HG03064 (cell line): ENCODE measurements at regions not wholly inside any gene's neighbourhood (a gene's known extent, or its start where the extent isn't known, plus 50 kb on each side); places are given as distances from the start of the nearest gene placed in this dataset.

Source experiments
- ATAC-seq: cut with Tn5 transposase; IDR thresholded peaks from one replicate; pipeline ENCODE4 v1.9.1; 2021; ENCODE audit warnings: low read depth; ENCODE audit not compliant: unreplicated experiment

DNA sequence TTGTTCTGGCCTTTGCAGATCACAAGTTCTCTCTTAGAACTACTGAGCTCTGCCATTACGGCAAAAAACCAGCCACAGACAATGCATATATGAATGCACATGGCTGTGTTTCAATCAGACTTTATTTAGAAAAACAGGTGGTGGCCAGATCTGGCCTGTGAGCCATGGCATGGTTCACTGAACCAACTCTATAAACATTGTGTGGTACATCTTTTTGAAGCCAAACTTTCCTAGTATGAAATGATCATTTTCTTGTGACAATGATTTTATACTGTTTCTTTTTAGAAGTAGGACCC lies 65.9 kb upstream of the AMZ2 start:
- peak; percentile 59 for ATAC-seq

- no peak for ATAC-seq
Observed at GRCh38 chr17:68182940-68183551, 64.8 kb upstream of the AMZ2 start.

GRCh38 chr17:68184141-68184571 lies 63.7 kb upstream of the AMZ2 start:
- ATAC-seq = no peak

DNA sequence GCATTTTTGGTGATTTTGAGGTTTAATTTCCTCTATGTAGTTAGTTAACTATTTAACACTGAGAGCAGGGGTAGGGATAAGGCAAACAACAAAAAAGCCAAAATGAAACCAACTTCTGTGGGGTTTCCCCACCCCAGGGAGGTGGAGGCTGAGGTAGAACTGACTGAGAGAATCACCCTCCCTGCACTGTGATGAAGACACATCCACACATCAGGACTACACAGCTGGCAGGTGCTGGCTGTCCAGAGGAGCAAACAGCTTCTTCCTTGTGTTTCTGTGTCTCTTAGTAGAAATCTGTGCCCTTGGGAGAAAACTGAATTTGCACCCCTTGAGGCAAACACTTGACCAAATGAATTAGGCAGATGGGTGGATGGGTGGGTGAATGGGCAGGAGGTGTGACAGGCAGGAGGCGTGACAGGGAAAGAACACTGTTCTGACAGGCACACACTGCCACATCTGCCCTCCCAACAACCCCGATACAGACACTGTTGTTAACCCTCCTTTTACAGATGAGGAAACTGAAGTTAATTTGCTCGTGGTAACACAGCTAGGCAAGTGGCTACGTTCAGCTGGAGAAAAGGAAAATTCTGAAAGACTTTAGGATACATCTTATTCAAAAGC lies 62.9 kb upstream of the AMZ2 start:
- ATAC-seq = no peak

DNA sequence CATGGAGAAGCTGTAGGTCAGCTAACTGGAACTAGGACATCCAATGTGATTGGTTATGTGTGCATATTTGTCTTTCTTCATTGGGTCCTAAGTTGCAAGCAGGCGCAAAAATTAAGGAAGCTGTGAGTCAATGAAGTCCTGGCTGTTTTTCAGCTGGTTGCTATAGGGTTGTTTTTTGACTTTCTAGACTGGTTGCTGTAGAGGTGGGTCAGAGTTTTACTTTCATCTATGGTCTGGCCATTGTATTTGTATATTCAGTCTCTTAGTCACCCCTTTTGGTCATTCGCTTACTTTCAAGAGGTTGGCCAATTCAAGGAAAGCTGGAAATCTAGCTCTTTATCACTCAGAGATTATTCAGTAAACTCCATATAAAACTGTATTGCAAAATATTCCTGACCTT lies 62.0 kb upstream of the AMZ2 start:
- ATAC-seq = no peak

DNA sequence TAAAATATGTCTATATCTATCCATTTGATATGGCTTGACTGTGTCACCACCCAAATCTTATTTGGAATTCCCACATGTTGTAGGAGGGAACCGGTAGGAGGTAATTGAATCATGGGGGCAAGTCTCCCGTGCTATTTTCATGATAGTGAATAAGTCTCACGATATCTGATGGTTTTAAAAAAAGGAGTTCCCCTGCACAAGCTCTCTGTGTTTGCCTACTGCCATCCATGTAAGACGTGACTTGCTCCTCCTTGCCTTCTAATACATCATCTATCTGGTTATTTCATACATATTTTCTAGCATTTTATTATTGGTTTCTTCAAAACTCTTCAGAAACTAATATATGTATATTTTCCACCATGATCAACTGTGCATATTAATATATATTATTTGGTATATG lies 57.3 kb upstream of the AMZ2 start:
- no peak for ATAC-seq

GRCh38 chr17:68195667-68196393 lies 52.0 kb upstream of the AMZ2 start:
- no peak for ATAC-seq

DNA sequence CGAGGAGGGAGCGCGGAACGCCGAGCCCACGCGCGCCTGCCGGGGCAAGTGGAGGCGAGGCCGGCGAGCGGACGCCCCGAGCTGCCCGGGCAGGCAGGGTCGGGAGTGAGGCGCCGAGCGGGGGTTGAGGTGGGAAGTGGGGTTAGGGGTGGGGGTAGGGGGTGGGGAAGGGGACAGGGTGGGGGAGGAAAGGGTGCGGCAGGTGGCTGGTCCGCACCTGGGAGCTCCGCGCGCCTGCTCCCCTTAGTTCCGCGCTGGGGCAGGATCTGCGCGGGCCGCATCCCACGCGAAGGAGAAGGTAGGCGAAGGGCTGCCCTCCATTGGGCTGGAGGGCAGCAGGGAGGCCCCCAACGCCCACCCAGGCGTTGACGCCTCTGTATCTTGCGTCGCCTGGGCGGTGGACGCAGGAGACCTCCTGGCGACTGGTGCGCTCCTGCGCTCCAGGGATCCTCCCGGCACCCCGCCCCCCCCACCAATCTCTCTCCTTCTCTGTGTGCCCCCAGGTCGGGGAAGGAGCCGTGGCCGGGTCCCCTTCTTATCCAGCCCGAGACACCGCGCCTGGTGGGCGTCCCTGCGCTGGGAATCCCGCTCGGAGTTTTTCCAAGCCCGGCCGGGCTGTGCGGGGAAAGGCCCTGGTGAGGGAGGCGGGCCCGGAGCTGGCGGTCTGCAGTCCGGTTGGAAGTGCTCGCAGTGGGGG lies 51.3 kb upstream of the AMZ2 start:
- no peak for ATAC-seq

DNA sequence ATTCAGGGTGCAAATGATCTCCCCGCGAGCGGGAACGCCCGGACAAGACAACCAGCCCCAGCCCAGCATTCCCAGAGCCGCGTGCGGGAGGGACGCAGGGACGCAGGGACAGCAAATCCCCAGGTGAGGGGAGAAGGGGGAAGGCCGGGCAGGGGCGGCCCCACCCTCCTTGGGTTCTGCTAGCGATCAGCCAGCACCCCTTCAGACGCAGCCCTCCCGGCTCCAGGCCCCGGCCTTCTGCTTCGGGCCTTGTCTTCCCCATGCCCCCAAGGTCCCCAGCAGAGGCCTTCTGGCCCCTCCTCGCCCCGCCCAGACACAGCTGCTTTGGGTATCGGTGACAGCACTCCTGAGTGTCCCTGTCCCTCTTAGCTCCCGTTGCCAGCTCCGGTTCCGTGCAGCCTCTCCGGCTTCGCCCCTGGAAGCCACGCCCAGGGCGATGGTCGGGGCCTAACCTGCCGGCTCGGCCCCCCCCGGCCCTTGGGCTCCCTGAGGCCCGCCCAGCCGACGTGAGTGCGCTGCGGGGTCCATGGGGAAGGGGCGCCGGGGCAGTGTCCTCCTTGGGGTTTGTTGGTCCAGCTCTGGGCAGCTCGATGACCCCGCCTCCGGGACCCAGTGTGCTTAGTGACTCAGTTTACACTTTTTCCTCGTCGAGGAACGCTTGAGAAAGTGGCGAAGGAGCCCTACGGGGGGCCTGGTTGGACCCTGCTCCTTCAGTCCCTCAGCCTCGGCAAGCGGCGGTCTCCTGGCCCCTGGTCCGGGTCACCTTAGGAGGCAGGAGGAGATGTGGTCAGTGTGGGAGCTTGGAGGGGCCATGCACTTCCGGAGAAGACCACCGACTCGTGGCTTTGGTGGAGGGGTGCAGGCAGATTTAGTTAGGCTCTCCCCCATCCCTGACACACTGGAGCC lies 50.5 kb upstream of the AMZ2 start:
- ATAC-seq = no peak

GRCh38 chr17:68197997-68198930 lies 49.6 kb upstream of the AMZ2 start:
- no peak for ATAC-seq
